Loucy (cell line): ENCODE measurements at regions not wholly inside any gene's neighbourhood (a gene's known extent, or its start where the extent isn't known, plus 50 kb on each side); places are given as distances from the start of the nearest gene placed in this dataset.

Source experiments
- H2AFZ ChIP-seq: fragments of 200-600 bp; sonication (generic); 2 replicates; pipeline ENCODE4 v1.6.0; 2016; ENCODE audit warnings: antibody characterized with exemption, mild to moderate bottlenecking, low read length, moderate library complexity
- H3F3A ChIP-seq: fragments of 200-600 bp; 2 replicates; pipeline ENCODE4 v1.6.0; 2016; ENCODE audit warnings: antibody characterized with exemption, low read depth, mild to moderate bottlenecking
- H3K27me3 ChIP-seq: fragments of 200-600 bp; sonication (generic); 2 replicates; pipeline ENCODE4 v1.6.1; 2014; ENCODE audit warnings: low read length, mild to moderate bottlenecking; ENCODE audit not compliant: insufficient read depth, poor library complexity, severe bottlenecking
- H3K36me3 ChIP-seq: fragments of 200-600 bp; sonication (generic); 2 replicates; pipeline ENCODE4 v1.6.1; 2016; ENCODE audit warnings: low read length; ENCODE audit not compliant: insufficient read depth
- H3K4me1 ChIP-seq: fragments of 200-600 bp; sonication (generic); 2 replicates; pipeline ENCODE4 v1.5.1; 2014; ENCODE audit warnings: low read length, mild to moderate bottlenecking; ENCODE audit not compliant: insufficient read depth, poor library complexity, severe bottlenecking
- H3K4me2 ChIP-seq: fragments of 200-600 bp; sonication (generic); 2 replicates; pipeline ENCODE4 v1.6.0; 2014; ENCODE audit warnings: antibody characterized with exemption, low read length, low read depth, mild to moderate bottlenecking; ENCODE audit not compliant: poor library complexity, severe bottlenecking
- H3K4me3 ChIP-seq: fragments of 200-600 bp; sonication (generic); 2 replicates; pipeline ENCODE4 v1.5.1; 2014; ENCODE audit warnings: low read length, mild to moderate bottlenecking, mixed read lengths; ENCODE audit not compliant: poor library complexity, severe bottlenecking
- H3K79me2 ChIP-seq: fragments of 200-600 bp; sonication (generic); 2 replicates; pipeline ENCODE4 v1.6.1; 2014; ENCODE audit warnings: low read length; ENCODE audit not compliant: insufficient read depth
- H3K9ac ChIP-seq: fragments of 200-600 bp; sonication (generic); 2 replicates; pipeline ENCODE4 v1.6.0; 2014; ENCODE audit warnings: mild to moderate bottlenecking, low read depth, low read length, moderate library complexity; ENCODE audit not compliant: poor library complexity, severe bottlenecking
- H3K9me2 ChIP-seq: fragments of 200-600 bp; sonication (generic); replicated peaks from 2 replicates; pipeline ENCODE4 v1.6.1; 2016; ENCODE audit warnings: low read depth, low read length, mixed read lengths
- H3K9me3 ChIP-seq: fragments of 200-600 bp; sonication (generic); 2 replicates; pipeline ENCODE4 v1.6.1; 2014; ENCODE audit warnings: mild to moderate bottlenecking, antibody characterized with exemption, low read length, low read depth; ENCODE audit not compliant: insufficient read depth
- H4K20me1 ChIP-seq: fragments of 200-600 bp; sonication (generic); 2 replicates; pipeline ENCODE4 v1.6.0; 2014; ENCODE audit warnings: antibody characterized with exemption, low read length, mild to moderate bottlenecking; ENCODE audit not compliant: insufficient read depth, poor library complexity, severe bottlenecking
- EZH2phosphoT487 ChIP-seq: fragments of 200-600 bp; IDR thresholded peaks from 2 replicates; pipeline ENCODE4 v1.6.1; 2018; ENCODE audit warnings: antibody characterized with exemption, mild to moderate bottlenecking, moderate library complexity, borderline replicate concordance
- TF ChIP-seq, protein P1 (sequence below): fragments of 200-600 bp; sonication (generic); conservative IDR thresholded peaks from 2 replicates; pipeline ENCODE4 v1.5.1; 2014; ENCODE audit warnings: mild to moderate bottlenecking, antibody characterized with exemption, low read length

DNA sequence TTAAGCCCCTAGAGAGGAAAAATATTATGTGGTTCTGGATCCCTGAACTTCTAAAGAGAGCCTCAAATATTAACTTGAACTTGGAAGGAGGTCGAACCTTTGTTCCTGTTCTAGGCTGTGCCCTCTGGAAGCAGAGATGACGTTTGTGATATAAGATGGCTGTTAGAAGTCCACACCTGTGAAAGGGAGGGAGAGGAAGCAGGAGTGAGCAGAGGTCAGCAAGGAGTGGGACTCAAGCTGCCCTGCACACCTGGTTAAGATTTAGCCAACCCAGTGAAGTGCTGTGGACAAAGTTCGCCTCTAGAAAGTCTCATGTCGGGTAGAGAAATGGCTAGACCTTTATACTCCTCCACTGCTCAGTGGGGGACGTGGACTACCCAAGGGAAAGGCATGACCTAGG is 566.2 kb downstream of the MID1IP1 start:
- Histone ChIP-seq H3K9ac (no peak overlapping the region), H3F3A (no peaks in the 10 kb centered on the region), H4K20me1 (no peaks in the 10 kb centered on the region), H2AFZ (no peak overlapping the region), H3K36me3 (no peaks in the 10 kb centered on the region), H3K4me1 (no peaks in the 10 kb centered on the region), H3K9me3 (no peaks in the 10 kb centered on the region), H3K79me2 (no peaks in the 10 kb centered on the region), H3K27me3 (no peaks in the 10 kb centered on the region), H3K4me3 (no peak overlapping the region), H3K9me2 (no peaks in the 10 kb centered on the region), H3K4me2 (no peak overlapping the region)
- TF ChIP-seq, protein P1, sequence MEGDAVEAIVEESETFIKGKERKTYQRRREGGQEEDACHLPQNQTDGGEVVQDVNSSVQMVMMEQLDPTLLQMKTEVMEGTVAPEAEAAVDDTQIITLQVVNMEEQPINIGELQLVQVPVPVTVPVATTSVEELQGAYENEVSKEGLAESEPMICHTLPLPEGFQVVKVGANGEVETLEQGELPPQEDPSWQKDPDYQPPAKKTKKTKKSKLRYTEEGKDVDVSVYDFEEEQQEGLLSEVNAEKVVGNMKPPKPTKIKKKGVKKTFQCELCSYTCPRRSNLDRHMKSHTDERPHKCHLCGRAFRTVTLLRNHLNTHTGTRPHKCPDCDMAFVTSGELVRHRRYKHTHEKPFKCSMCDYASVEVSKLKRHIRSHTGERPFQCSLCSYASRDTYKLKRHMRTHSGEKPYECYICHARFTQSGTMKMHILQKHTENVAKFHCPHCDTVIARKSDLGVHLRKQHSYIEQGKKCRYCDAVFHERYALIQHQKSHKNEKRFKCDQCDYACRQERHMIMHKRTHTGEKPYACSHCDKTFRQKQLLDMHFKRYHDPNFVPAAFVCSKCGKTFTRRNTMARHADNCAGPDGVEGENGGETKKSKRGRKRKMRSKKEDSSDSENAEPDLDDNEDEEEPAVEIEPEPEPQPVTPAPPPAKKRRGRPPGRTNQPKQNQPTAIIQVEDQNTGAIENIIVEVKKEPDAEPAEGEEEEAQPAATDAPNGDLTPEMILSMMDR, result no peak
- no peak for TF ChIP-seq EZH2phosphoT487

DNA sequence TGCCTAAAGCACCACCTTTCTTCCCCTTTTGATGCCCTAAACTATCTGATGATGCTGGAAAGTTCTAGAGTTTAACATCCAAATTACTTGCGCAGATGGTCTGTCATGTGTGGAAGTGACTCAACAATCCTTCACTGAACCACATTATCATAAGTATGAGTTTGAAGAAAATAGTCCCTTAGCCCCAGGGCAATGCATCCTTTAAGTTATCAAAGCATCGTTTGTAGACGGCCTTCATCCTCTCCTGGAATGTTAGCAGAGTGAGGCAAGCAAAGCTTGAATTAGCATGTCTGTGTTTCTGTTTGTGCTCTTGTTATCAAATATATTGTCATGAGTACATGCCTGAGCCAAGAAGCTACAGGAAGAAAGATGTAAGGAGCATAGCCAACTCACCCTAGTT is 570.9 kb downstream of the MID1IP1 start:
- H3K4me3 ChIP-seq, result no peak overlapping the region
- H3K36me3 ChIP-seq, result no peaks in the 10 kb centered on the region
- H3K9me3 ChIP-seq, result no peaks in the 10 kb centered on the region
- no peaks in the 10 kb centered on the region for H3K4me1 ChIP-seq
- no peaks in the 10 kb centered on the region for H4K20me1 ChIP-seq
- no peak overlapping the region for H3K4me2 ChIP-seq
- no peak overlapping the region for H3K9ac ChIP-seq
- H3K79me2 ChIP-seq, result no peaks in the 10 kb centered on the region
- no peak overlapping the region for H2AFZ ChIP-seq
- TF ChIP-seq EZH2phosphoT487, result no peak
- TF ChIP-seq, protein P1, result no peak
- no peaks in the 10 kb centered on the region for H3K9me2 ChIP-seq
- H3F3A ChIP-seq, result no peaks in the 10 kb centered on the region
- H3K27me3 ChIP-seq, result no peaks in the 10 kb centered on the region

DNA sequence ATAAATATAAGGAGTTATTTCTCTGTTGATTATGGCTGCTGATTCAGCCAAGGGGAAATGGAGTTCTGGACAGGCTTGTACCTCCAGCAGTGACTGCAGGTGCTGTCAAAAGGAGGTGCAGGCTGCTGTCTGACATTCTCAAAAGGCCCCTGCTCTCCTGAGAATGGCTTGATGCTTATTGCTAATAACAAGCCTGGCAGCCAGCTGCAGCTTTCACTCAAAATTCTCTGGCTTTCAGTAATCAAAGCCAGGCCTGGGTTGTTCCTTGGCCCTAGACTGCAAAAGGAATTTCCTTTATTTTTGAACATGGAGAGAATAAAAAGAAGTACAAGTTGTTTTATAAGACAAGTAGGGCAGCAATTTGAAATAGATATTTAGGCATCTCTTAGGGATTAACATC is 575.9 kb downstream of the MID1IP1 start:
- TF ChIP-seq EZH2phosphoT487, result no peak
- TF ChIP-seq, protein P1, result no peak
- Histone ChIP-seq H3F3A (no peaks in the 10 kb centered on the region), H4K20me1 (no peaks in the 10 kb centered on the region), H3K4me2 (no peak overlapping the region), H3K27me3 (no peaks in the 10 kb centered on the region), H3K9me3 (no peaks in the 10 kb centered on the region), H3K79me2 (no peaks in the 10 kb centered on the region), H2AFZ (no peak overlapping the region), H3K36me3 (no peaks in the 10 kb centered on the region), H3K9me2 (no peaks in the 10 kb centered on the region), H3K9ac (no peak overlapping the region), H3K4me3 (no peak overlapping the region), H3K4me1 (no peaks in the 10 kb centered on the region)
